ENCODE measurements at regions not wholly inside any gene's neighbourhood (a gene's known extent, or its start where the extent isn't known, plus 50 kb on each side); places are given as distances from the start of the nearest gene placed in this dataset.

DNA sequence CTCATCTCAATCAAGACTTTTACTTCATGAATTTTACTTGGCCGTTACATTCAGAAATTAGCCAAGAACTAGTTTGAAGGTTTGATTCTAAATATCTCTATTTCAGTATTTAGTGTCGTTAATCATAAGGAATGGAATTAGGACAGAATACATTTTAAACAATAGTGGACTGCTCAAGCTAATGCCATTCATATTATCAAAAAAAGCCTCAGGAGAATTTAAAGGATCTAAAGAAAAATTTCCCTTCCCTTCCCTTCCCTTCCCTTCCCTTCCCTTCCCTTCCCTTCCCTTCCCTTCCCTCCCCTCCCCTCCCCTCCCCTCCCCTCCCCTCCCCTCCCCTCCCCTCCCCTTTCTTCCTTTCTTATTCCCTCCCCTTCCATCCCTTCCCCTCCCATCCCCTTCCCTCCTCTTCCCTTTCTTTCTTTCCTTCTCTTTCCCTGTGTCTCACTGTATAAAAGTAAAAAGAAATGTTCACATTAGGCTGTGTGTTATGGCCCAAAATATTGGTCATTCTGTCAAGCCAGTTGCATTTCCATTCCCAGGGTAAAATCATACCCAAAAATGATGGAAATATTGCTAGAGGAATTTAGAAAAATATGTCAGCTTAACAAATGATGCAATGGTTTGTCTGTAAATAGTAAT, 717.8 kb downstream of the LUZP2 start:
- Histone ChIP-seq H3K4me2 (ENCODE audit: low read length) (no peak overlapping the region), H3F3A (ENCODE audit: insufficient read depth, low read length) (no peaks in the 10 kb centered on the region), H3K79me2 (ENCODE audit: insufficient read depth, low read length) (no peaks in the 10 kb centered on the region), H3K36me3 (ENCODE audit: insufficient read depth, low read length) (no peaks in the 10 kb centered on the region), H3K9ac (ENCODE audit: low read length) (no peak overlapping the region), H3K9me2 (ENCODE audit: low read depth, low read length) (no peaks in the 10 kb centered on the region), H3K9me3 (ENCODE audit: low read length) (no peaks in the 10 kb centered on the region), H4K20me1 (ENCODE audit: insufficient read depth, low read length) (no peaks in the 10 kb centered on the region), H3K27ac (ENCODE audit: low read depth, low read length, poor library complexity, severe bottlenecking) (no peak overlapping the region), H3K4me1 (ENCODE audit: insufficient read depth, low read length, severe bottlenecking) (no peaks in the 10 kb centered on the region), H3K4me3 (ENCODE audit: low read depth, low read length, poor library complexity, severe bottlenecking) (no peak overlapping the region), H2AFZ (ENCODE audit: low read length) (no peak overlapping the region), H3K27me3 (ENCODE audit: insufficient read depth, low read length) (no peaks in the 10 kb centered on the region)
- TF ChIP-seq, protein P1, sequence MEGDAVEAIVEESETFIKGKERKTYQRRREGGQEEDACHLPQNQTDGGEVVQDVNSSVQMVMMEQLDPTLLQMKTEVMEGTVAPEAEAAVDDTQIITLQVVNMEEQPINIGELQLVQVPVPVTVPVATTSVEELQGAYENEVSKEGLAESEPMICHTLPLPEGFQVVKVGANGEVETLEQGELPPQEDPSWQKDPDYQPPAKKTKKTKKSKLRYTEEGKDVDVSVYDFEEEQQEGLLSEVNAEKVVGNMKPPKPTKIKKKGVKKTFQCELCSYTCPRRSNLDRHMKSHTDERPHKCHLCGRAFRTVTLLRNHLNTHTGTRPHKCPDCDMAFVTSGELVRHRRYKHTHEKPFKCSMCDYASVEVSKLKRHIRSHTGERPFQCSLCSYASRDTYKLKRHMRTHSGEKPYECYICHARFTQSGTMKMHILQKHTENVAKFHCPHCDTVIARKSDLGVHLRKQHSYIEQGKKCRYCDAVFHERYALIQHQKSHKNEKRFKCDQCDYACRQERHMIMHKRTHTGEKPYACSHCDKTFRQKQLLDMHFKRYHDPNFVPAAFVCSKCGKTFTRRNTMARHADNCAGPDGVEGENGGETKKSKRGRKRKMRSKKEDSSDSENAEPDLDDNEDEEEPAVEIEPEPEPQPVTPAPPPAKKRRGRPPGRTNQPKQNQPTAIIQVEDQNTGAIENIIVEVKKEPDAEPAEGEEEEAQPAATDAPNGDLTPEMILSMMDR (IDR thresholded peaks at IDR 0.05; ENCODE audit: low read length) = no peak
- no peak for TF ChIP-seq EZH2 (IDR thresholded peaks at IDR 0.05; ENCODE audit: borderline replicate concordance, low read length)

DNA sequence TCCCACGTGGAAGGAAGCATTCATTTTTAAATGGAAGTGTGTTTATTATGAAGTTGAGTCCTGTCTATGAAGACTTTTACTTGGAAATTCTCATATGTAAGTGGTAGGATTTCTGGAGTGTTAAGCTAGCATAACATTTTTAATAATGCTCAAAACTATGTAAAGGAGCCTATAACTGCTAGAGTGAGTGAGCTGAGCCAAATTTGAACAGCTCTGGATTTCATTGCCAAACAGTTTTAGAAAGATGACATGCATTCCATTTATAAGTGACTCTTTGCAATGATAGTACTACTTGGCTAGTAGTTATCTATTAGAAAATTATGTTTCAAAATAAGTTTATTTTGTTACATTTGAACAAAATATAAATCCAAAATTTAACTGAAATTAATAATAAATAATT, 721.2 kb downstream of the LUZP2 start:
- no peaks in the 10 kb centered on the region for H3K27me3 ChIP-seq (ENCODE audit: insufficient read depth, low read length)
- no peak overlapping the region for H3K9ac ChIP-seq (ENCODE audit: low read length)
- H3K4me2 ChIP-seq (ENCODE audit: low read length) = no peak overlapping the region
- H3F3A ChIP-seq (ENCODE audit: insufficient read depth, low read length) = no peaks in the 10 kb centered on the region
- no peaks in the 10 kb centered on the region for H3K79me2 ChIP-seq (ENCODE audit: insufficient read depth, low read length)
- no peak overlapping the region for H3K27ac ChIP-seq (ENCODE audit: low read depth, low read length, poor library complexity, severe bottlenecking)
- no peaks in the 10 kb centered on the region for H3K9me3 ChIP-seq (ENCODE audit: low read length)
- H3K4me1 ChIP-seq (ENCODE audit: insufficient read depth, low read length, severe bottlenecking) = no peaks in the 10 kb centered on the region
- no peak overlapping the region for H3K4me3 ChIP-seq (ENCODE audit: low read depth, low read length, poor library complexity, severe bottlenecking)
- H3K36me3 ChIP-seq (ENCODE audit: insufficient read depth, low read length) = no peaks in the 10 kb centered on the region
- no peaks in the 10 kb centered on the region for H3K9me2 ChIP-seq (ENCODE audit: low read depth, low read length)
- no peaks in the 10 kb centered on the region for H4K20me1 ChIP-seq (ENCODE audit: insufficient read depth, low read length)
- no peak overlapping the region for H2AFZ ChIP-seq (ENCODE audit: low read length)
- TF ChIP-seq, protein P1 (IDR thresholded peaks at IDR 0.05; ENCODE audit: low read length) = no peak
- TF ChIP-seq EZH2 (IDR thresholded peaks at IDR 0.05; ENCODE audit: borderline replicate concordance, low read length) = no peak

DNA sequence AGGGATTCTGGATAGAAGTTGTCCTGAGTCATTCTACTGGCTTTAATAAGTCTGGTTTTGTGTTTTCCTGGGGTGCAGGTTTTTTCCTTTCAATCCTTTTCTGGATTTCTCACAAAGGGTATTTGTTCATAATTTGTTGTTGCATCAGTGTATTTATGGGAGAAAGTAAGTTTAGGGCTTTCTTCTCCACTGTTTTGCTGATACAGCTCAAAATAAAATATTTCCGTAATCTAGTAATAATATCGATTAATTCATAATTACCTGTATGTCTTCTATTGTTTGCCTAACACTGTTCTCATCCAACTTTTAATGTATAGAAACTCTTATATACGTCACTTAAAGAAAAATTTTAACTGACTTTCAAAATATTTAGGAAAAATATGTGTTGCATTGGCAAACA, 728.2 kb downstream of the LUZP2 start:
- H3K36me3 ChIP-seq (ENCODE audit: insufficient read depth, low read length) = no peaks in the 10 kb centered on the region
- H3K4me1 ChIP-seq (ENCODE audit: insufficient read depth, low read length, severe bottlenecking) = no peaks in the 10 kb centered on the region
- H3K4me3 ChIP-seq (ENCODE audit: low read depth, low read length, poor library complexity, severe bottlenecking) = no peak overlapping the region
- H3F3A ChIP-seq (ENCODE audit: insufficient read depth, low read length) = no peaks in the 10 kb centered on the region
- no peak overlapping the region for H3K4me2 ChIP-seq (ENCODE audit: low read length)
- no peak overlapping the region for H3K9ac ChIP-seq (ENCODE audit: low read length)
- no peak overlapping the region for H3K27ac ChIP-seq (ENCODE audit: low read depth, low read length, poor library complexity, severe bottlenecking)
- no peaks in the 10 kb centered on the region for H3K9me2 ChIP-seq (ENCODE audit: low read depth, low read length)
- no peak overlapping the region for H2AFZ ChIP-seq (ENCODE audit: low read length)
- no peaks in the 10 kb centered on the region for H3K9me3 ChIP-seq (ENCODE audit: low read length)
- H3K27me3 ChIP-seq (ENCODE audit: insufficient read depth, low read length) = no peaks in the 10 kb centered on the region
- no peaks in the 10 kb centered on the region for H4K20me1 ChIP-seq (ENCODE audit: insufficient read depth, low read length)
- no peaks in the 10 kb centered on the region for H3K79me2 ChIP-seq (ENCODE audit: insufficient read depth, low read length)
- TF ChIP-seq, protein P1 (IDR thresholded peaks at IDR 0.05; ENCODE audit: low read length) = no peak
- no peak for TF ChIP-seq EZH2 (IDR thresholded peaks at IDR 0.05; ENCODE audit: borderline replicate concordance, low read length)
